WERI-Rb-1 (cell line): ENCODE measurements at regions not wholly inside any gene's neighbourhood (a gene's known extent, or its start where the extent isn't known, plus 50 kb on each side); places are given as distances from the start of the nearest gene placed in this dataset.

ENCODE experiments used
- DNase-seq: peaks from one replicate; pipeline ENCODE4 v3.0.0-alpha.2; 2020
- H3K27ac ChIP-seq: fragments of 250-450 bp; sonication (Bioruptor Pico); 2 replicates; pipeline ENCODE4 v1.5.1; 2020; ENCODE audit warnings: mild to moderate bottlenecking, moderate library complexity
- H3K27me3 ChIP-seq: fragments of 250-450 bp; sonication (Bioruptor Pico); 2 replicates; pipeline ENCODE4 v1.5.1; 2021; ENCODE audit warnings: mild to moderate bottlenecking, low read depth, moderate library complexity; ENCODE audit not compliant: insufficient read depth, severe bottlenecking
- H3K36me3 ChIP-seq: fragments of 250-450 bp; sonication (Bioruptor Pico); 2 replicates; pipeline ENCODE4 v1.5.1; 2020; ENCODE audit warnings: mild to moderate bottlenecking, moderate library complexity
- H3K4me3 ChIP-seq: 2 replicates; pipeline ENCODE4 v1.5.1; 2011; ENCODE audit warnings: low read depth, mild to moderate bottlenecking, control low read depth, low read length
- H3K9me3 ChIP-seq: fragments of 250-450 bp; sonication (Bioruptor Pico); 2 replicates; pipeline ENCODE4 v1.5.1; 2021; ENCODE audit warnings: mild to moderate bottlenecking, moderate library complexity; ENCODE audit not compliant: severe bottlenecking
- CTCF ChIP-seq: IDR thresholded peaks from 2 replicates; pipeline ENCODE4 v1.5.1; 2011; ENCODE audit warnings: low read depth, mild to moderate bottlenecking, control low read depth, inconsistent platforms, low read length

GRCh38 chr6:1237636-1238035 lies 74.3 kb upstream of the FOXQ1 start:
- Histone ChIP-seq H3K36me3 (no peaks in the 10 kb centered on the region), H3K4me3 (no peak overlapping the region), H3K27me3 (peaks cover 6% of the 10 kb centered on the region), H3K9me3 (no peaks in the 10 kb centered on the region), H3K27ac (no peak overlapping the region)
- no peak for TF ChIP-seq CTCF
- no peak for DNase-seq

DNA sequence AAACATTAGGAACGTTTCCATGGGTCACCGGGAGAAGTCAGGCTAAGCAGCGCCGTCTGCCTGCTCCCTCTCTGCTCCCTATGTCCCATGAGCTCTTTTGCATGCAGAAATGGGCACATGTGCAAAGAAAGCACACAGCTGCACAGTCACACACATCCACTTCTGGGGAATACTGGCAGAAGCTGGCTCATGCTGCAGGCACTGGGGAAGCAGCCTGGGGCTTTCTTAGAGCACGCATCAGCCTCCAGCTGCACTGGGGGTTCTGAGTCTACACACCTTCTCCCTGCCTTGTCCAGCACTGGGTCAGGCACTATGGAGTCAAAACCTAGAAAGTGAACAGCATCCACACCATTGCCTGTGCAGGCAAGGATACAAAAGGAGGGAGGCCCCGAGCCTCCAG lies 76.1 kb upstream of the FOXQ1 start:
- DNase-seq, result no peak
- Histone ChIP-seq H3K27me3 (peaks cover 8% of the 10 kb centered on the region), H3K4me3 (no peak overlapping the region), H3K27ac (no peak overlapping the region), H3K36me3 (no peaks in the 10 kb centered on the region), H3K9me3 (no peaks in the 10 kb centered on the region)
- no peak for TF ChIP-seq CTCF

DNA sequence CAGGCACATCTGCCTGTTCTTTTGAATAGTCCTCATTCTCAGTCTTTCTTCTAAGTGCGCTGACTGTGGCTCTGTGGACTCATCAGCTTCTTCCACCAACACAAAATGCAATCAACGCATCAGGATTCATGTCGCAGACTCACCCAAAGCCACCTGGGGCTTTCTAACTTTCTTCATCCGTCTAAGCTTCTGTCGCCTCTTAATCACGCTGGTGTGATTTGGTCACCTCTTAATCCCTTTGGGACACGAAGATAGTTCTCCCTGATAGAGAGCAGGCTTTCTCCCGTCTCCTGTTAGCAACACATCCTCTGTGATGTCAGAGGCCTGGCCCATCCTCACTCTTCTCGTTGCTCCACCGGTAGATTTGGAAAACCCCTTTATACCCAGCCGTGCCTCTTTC lies 78.0 kb upstream of the FOXQ1 start:
- no peaks in the 10 kb centered on the region for H3K36me3 ChIP-seq
- no peak overlapping the region for H3K4me3 ChIP-seq
- peaks cover 8% of the 10 kb centered on the region for H3K27me3 ChIP-seq
- H3K9me3 ChIP-seq, result no peaks in the 10 kb centered on the region
- no peak for TF ChIP-seq CTCF
- H3K27ac ChIP-seq, result no peak overlapping the region
- peak; percentile 61 for DNase-seq

- DNase-seq, result no peak
- no peak for TF ChIP-seq CTCF
- Histone ChIP-seq H3K27me3 (peaks cover 8% of the 10 kb centered on the region), H3K4me3 (no peak overlapping the region), H3K36me3 (no peaks in the 10 kb centered on the region), H3K27ac (no peak overlapping the region), H3K9me3 (no peaks in the 10 kb centered on the region)
Observed at GRCh38 chr6:1232578-1232977, 79.3 kb upstream of the FOXQ1 start.

DNA sequence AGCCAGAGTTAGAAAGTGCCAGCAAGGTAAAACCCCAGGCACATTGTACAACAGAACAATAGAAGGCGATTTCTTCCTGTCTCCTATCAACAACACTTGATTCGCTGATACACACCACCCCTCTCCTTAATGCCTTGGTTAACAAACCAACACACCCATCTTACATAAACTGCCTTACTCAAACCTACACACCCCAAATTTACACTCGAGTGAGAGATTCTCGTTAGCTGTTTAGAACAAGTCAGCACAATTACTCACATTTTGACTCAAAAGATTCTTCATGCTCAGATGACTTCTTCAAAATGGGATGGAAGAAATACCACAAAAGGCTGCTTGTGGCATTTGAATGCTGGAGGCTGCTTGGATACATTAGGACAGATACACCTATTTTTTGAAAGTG lies 80.0 kb upstream of the FOXQ1 start:
- no peak for DNase-seq
- H3K27me3 ChIP-seq, result peaks cover 8% of the 10 kb centered on the region

More for the DNA sequence above, 80.0 kb upstream of the FOXQ1 start:
- Histone ChIP-seq H3K4me3 (no peak overlapping the region), H3K27ac (no peak overlapping the region), H3K36me3 (no peaks in the 10 kb centered on the region), H3K9me3 (no peaks in the 10 kb centered on the region)
- TF ChIP-seq CTCF, result no peak
